ENCODE measurements at regions not wholly inside any gene's neighbourhood (a gene's known extent, or its start where the extent isn't known, plus 50 kb on each side); places are given as distances from the start of the nearest gene placed in this dataset.

DNA sequence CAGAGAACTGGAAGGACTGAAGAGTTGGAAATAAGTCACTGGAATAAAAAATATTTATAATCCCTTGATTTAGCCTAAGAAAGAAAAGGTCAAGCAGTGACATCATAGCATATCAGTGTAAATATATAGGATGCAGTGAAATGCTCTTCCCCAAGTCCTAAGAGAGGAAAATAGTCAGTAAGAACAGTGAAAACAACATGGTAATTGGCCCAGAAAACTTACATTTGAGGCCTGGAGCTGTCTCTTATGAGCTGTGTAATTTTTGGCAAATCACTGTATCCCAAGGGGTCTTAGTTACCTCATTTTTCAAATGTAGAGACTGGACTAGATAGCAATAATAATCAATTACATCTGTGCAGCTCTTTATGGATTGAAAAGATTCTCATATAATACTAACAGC is 255.7 kb upstream of the AR start:
- H3K4me3 Mint-ChIP-seq = no peak overlapping the region
- no peaks in the 10 kb centered on the region for H3K27me3 Mint-ChIP-seq
- DNase-seq (ENCODE audit: low spot score) (no peak), ATAC-seq (no peak)
- H3K4me1 Mint-ChIP-seq (ENCODE audit: low read depth in 2 of 2) = no peaks in the 10 kb centered on the region
- no peaks in the 10 kb centered on the region for H3K9me3 Mint-ChIP-seq
- H3K36me3 Mint-ChIP-seq = no peaks in the 10 kb centered on the region
- no peak overlapping the region for H3K27ac Mint-ChIP-seq

DNA sequence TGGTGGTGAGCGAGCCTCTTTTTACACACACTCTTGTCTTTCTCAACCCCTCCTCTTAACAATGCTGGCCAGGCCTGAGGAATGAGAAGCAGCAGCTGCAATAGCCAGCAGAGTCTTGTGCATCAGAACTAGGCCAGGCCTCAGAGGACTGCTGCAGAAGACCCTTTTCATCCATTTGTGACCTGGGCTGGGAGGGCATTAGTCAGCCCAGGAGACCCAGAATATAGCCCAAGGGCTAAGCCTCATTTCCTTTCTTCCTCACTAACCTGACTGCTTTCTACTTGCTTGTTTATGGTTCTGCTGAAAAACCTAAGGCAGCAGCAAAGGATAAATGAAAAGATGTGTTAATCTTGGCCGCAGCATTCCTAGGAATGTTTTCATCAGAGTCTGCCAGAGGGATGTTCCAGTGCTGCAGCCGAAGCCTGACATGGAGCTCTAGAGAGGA is 254.7 kb upstream of the AR start:
- Mint-ChIP-seq H3K4me3 (no peak overlapping the region), H3K36me3 (no peaks in the 10 kb centered on the region), H3K9me3 (no peaks in the 10 kb centered on the region), H3K4me1 (ENCODE audit: low read depth in 2 of 2) (no peaks in the 10 kb centered on the region), H3K27me3 (peaks cover 0 to 2% of the 10 kb centered on the region in 2 donors), H3K27ac (no peak overlapping the region)
- ATAC-seq = no peak
- DNase-seq (ENCODE audit: low spot score) = no peak

DNA sequence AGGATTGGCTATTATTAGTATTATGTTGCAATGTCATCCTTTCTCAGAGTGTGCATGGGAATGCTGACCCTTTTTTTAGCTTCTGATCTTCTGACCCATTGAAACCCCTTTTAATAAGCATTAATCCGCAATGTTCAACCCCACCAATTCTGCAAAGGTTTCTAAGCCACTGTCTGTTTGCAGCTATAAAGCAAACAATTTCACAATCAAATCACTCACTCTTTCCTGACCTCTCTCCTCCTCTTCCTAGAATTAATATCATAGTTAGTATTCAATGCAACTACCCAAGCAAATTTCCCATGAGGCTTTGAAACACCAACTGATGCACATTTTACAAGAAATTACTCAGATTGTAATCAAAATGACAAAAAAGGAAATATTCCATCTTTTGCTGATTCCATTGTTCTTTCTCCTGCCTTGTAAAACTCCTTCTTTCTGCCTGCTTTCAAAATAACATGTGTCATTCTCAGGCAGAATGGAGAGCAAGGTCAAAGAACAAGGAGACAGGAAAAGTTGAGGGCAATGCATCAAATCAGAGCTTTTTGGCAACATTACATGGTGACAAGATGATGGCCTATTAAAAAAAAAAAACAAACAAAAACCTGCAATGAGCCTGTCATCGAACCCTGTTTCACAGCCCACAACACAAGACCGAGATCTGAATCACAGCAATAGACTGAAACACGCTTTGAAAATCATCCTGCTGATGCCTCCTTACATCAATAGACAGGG is 253.2 kb upstream of the AR start:
- no peak for DNase-seq (ENCODE audit: low spot score)

DNA sequence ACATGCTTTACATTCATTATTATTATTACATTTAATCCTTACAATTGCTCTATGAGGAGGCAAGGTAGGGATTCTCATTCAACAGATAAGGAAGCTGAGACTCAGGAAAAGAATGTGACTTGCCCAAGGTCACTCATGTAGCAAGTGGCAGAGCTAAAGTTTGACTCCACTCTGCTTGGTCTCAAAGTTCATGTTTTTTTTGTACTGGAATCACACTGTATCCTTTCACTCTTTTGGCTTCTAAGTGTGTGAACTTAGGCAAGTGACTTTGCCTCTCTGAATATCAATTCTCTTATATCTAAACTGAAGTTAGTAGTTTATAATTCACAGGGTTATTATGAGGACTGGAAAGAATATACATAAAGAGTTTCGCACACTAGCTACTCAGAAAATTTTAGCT is 247.9 kb upstream of the AR start:
- Mint-ChIP-seq H3K9me3 (no peaks in the 10 kb centered on the region), H3K27ac (no peak overlapping the region), H3K4me1 (ENCODE audit: low read depth in 2 of 2) (no peaks in the 10 kb centered on the region), H3K27me3 (peaks cover 0 to 2% of the 10 kb centered on the region in 2 donors), H3K36me3 (no peaks in the 10 kb centered on the region), H3K4me3 (no peak overlapping the region)
- DNase-seq (ENCODE audit: low spot score) (no peak), ATAC-seq (no peak)

More for the DNA sequence above, 253.2 kb upstream of the AR start:
- no peaks in the 10 kb centered on the region for H3K9me3 Mint-ChIP-seq
- ATAC-seq = no peak
- no peaks in the 10 kb centered on the region for H3K4me1 Mint-ChIP-seq (ENCODE audit: low read depth in 2 of 2)
- H3K36me3 Mint-ChIP-seq = no peaks in the 10 kb centered on the region
- no peak overlapping the region for H3K27ac Mint-ChIP-seq
- H3K4me3 Mint-ChIP-seq = no peak overlapping the region
- H3K27me3 Mint-ChIP-seq = peaks cover 0 to 2% of the 10 kb centered on the region in 2 donors

DNA sequence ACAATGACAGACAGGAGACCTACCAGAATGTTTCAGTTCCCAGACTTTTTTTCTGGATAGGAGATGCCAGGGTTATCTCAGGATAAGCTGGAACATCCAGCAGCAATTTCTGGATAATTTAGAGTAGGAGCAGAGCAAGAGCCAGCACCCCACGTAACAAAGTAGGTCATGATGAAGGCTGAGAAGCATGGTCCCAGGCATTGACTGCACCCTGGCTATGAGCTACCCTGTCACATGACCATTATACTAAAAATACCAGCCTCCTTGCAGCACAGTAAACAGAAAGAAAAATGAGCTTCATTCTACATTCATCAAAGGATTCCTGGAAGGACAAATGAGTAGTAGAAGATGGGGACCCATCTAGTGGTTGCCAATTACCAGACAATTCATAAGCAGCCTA is 247.4 kb upstream of the AR start:
- no peaks in the 10 kb centered on the region for H3K4me1 Mint-ChIP-seq (ENCODE audit: low read depth in 2 of 2)

GRCh38 chrX:67317725-67318124 is 226.1 kb upstream of the AR start:
- Mint-ChIP-seq H3K4me1 (ENCODE audit: low read depth in 2 of 2) (no peaks in the 10 kb centered on the region), H3K9me3 (peaks cover 4% of the 10 kb centered on the region), H3K36me3 (no peaks in the 10 kb centered on the region), H3K27ac (no peak overlapping the region), H3K27me3 (no peaks in the 10 kb centered on the region), H3K4me3 (no peak overlapping the region)
- ATAC-seq = no peak
- DNase-seq (ENCODE audit: low spot score) = no peak

More for the DNA sequence above, 247.4 kb upstream of the AR start:
- Mint-ChIP-seq H3K36me3 (no peaks in the 10 kb centered on the region), H3K4me3 (no peak overlapping the region), H3K27ac (no peak overlapping the region), H3K9me3 (no peaks in the 10 kb centered on the region), H3K27me3 (peaks cover 0 to 2% of the 10 kb centered on the region in 2 donors)
- ATAC-seq = no peak
- DNase-seq (ENCODE audit: low spot score) = no peak

GRCh38 chrX:67328476-67328875 is 215.3 kb upstream of the AR start:
- Mint-ChIP-seq H3K4me3 (no peak overlapping the region), H3K27ac (no peak overlapping the region), H3K27me3 (peaks cover 0 to 2% of the 10 kb centered on the region in 2 donors), H3K9me3 (peaks cover 4% of the 10 kb centered on the region), H3K4me1 (ENCODE audit: low read depth in 2 of 2) (no peaks in the 10 kb centered on the region), H3K36me3 (no peaks in the 10 kb centered on the region)
- ATAC-seq = no peak
- DNase-seq (ENCODE audit: low spot score) = no peak

GRCh38 chrX:67334323-67334722 is 209.5 kb upstream of the AR start:
- H3K27me3 Mint-ChIP-seq = peaks cover 0 to 2% of the 10 kb centered on the region in 2 donors

GRCh38 chrX:67338262-67338661 is 205.6 kb upstream of the AR start:
- no peak for DNase-seq (ENCODE audit: low spot score)
- H3K9me3 Mint-ChIP-seq = no peaks in the 10 kb centered on the region
- H3K27me3 Mint-ChIP-seq = peaks cover 0 to 4% of the 10 kb centered on the region in 2 donors
- ATAC-seq = no peak
- no peaks in the 10 kb centered on the region for H3K36me3 Mint-ChIP-seq
- no peak overlapping the region for H3K4me3 Mint-ChIP-seq
- no peaks in the 10 kb centered on the region for H3K4me1 Mint-ChIP-seq (ENCODE audit: low read depth in 2 of 2)
- H3K27ac Mint-ChIP-seq = no peak overlapping the region

More at GRCh38 chrX:67334323-67334722, 209.5 kb upstream of the AR start:
- no peak for DNase-seq (ENCODE audit: low spot score)
- Mint-ChIP-seq H3K4me1 (ENCODE audit: low read depth in 2 of 2) (no peaks in the 10 kb centered on the region), H3K36me3 (no peaks in the 10 kb centered on the region), H3K4me3 (no peak overlapping the region), H3K9me3 (no peaks in the 10 kb centered on the region), H3K27ac (no peak overlapping the region)
- ATAC-seq = no peak

- Mint-ChIP-seq H3K27ac (no peak overlapping the region), H3K27me3 (peaks cover 0 to 3% of the 10 kb centered on the region in 2 donors), H3K4me3 (no peak overlapping the region), H3K36me3 (no peaks in the 10 kb centered on the region), H3K9me3 (peaks cover 4% of the 10 kb centered on the region), H3K4me1 (ENCODE audit: low read depth in 2 of 2) (no peaks in the 10 kb centered on the region)
- ATAC-seq (no peak), DNase-seq (ENCODE audit: low spot score) (no peak)
Observed at GRCh38 chrX:67342138-67342537, 201.7 kb upstream of the AR start.

DNA sequence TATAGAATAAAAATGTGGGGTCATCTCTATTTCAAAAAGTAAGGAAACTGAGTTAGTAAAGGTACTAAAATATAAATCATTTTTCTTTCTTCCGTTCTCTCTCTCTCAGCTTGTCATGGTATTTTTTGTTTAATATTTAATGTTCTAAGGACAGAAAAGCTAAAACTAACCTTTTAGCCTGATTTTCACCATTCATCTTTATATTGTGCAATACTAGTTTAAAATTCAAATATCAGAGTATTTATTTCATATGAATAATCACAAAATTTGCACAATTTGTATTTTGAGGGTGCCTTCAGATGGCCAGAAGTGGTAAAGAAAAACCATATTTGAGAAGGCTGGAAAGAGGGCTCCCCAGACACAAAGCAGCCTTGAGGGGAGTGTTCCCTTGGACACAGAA is 197.6 kb upstream of the AR start:
- no peaks in the 10 kb centered on the region for H3K4me1 Mint-ChIP-seq (ENCODE audit: low read depth in 2 of 2)
- ATAC-seq (no peak), DNase-seq (ENCODE audit: low spot score) (no peak)
- H3K4me3 Mint-ChIP-seq = no peak overlapping the region
- peaks cover 7% of the 10 kb centered on the region for H3K9me3 Mint-ChIP-seq
- peaks cover 0 to 3% of the 10 kb centered on the region in 2 donors for H3K27me3 Mint-ChIP-seq
- H3K36me3 Mint-ChIP-seq = no peaks in the 10 kb centered on the region
- H3K27ac Mint-ChIP-seq = no peak overlapping the region

DNA sequence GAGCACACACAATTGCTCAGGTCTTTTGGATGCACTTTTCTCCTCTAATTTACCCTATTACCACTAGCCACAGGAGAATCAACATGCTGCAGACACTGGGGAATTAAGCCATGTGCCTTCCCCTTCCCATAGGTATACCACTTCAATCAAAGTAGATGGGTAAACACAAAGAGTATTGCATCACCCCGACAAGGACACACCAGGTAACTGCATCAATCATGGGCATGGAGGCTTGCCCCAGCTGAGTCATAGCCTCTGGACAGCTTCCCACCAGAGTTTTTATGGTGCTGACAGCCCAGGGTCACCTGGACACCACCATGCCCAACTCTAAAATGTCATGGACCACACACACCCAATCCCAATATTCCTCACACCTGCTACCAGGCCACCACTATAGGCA is 197.2 kb upstream of the AR start:
- Mint-ChIP-seq H3K27me3 (peaks cover 0 to 3% of the 10 kb centered on the region in 2 donors), H3K9me3 (peaks cover 7% of the 10 kb centered on the region), H3K27ac (no peak overlapping the region), H3K36me3 (no peaks in the 10 kb centered on the region), H3K4me1 (ENCODE audit: low read depth in 2 of 2) (no peaks in the 10 kb centered on the region), H3K4me3 (no peak overlapping the region)
- no peak for ATAC-seq
- no peak for DNase-seq (ENCODE audit: low spot score)

- Mint-ChIP-seq H3K4me3 (no peak overlapping the region), H3K36me3 (no peaks in the 10 kb centered on the region), H3K27me3 (peaks cover 0 to 3% of the 10 kb centered on the region in 2 donors), H3K4me1 (ENCODE audit: low read depth in 2 of 2) (no peaks in the 10 kb centered on the region), H3K27ac (no peak overlapping the region), H3K9me3 (peaks cover 7% of the 10 kb centered on the region)
- DNase-seq (ENCODE audit: low spot score) (no peak), ATAC-seq (no peak)
Observed at GRCh38 chrX:67347145-67347544, 196.7 kb upstream of the AR start.

GRCh38 chrX:67351411-67351810 is 192.4 kb upstream of the AR start:
- DNase-seq (ENCODE audit: low spot score) (no peak), ATAC-seq (no peak)
- peaks cover 3% of the 10 kb centered on the region for H3K9me3 Mint-ChIP-seq
- H3K4me1 Mint-ChIP-seq (ENCODE audit: low read depth in 2 of 2) = no peaks in the 10 kb centered on the region
- peaks cover 0 to 4% of the 10 kb centered on the region in 2 donors for H3K27me3 Mint-ChIP-seq
- no peak overlapping the region for H3K27ac Mint-ChIP-seq
- no peaks in the 10 kb centered on the region for H3K36me3 Mint-ChIP-seq
- H3K4me3 Mint-ChIP-seq = no peak overlapping the region

Measured in natural killer cell treated with Interleukin-12 subunit alpha and Interleukin-12 subunit beta and Interleukin-15 and Interleukin-18, amount 100 ng/mL, for 72 hours (primary cell).